ENCODE measurements at regions not wholly inside any gene's neighbourhood (a gene's known extent, or its start where the extent isn't known, plus 50 kb on each side); places are given as distances from the start of the nearest gene placed in this dataset.
"Not testable (repeated sequence)": the region's sequence is repeated elsewhere in the genome, so short reads cannot be mapped to it uniquely, and the experiment has no call there.

GRCh38 chr12:83920821-83921547 lies 991.6 kb downstream of the SLC6A15 start:
- no peak for DNase-seq

GRCh38 chr12:83919081-83919480 lies 993.5 kb downstream of the SLC6A15 start:
- no peak for DNase-seq

GRCh38 chr12:83904175-83904574 lies 1008.4 kb downstream of the SLC6A15 start:
- no peak for DNase-seq

DNA sequence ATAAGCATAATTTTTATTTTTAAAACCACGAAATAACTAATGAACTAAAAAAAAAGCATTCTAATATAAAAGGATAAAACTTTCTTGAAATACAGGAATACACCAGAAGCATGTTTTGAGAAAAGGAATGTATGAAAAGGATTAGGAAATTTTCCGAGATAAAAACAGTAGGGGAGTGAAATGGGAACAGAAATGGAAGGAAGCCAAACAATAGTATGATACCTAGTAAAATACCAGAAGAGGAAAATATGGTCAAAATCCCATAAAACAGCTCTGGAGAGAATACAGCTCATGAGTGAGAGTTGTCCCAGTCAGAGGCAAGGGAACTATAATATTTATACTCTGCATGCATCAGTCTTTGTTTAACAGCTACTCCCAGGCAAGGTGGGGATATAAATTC lies 1016.2 kb downstream of the SLC6A15 start:
- DNase-seq = no peak

- no peak for DNase-seq
These were observed 1019.5 kb downstream of the SLC6A15 start for GRCh38 chr12:83893101-83893500.

DNA sequence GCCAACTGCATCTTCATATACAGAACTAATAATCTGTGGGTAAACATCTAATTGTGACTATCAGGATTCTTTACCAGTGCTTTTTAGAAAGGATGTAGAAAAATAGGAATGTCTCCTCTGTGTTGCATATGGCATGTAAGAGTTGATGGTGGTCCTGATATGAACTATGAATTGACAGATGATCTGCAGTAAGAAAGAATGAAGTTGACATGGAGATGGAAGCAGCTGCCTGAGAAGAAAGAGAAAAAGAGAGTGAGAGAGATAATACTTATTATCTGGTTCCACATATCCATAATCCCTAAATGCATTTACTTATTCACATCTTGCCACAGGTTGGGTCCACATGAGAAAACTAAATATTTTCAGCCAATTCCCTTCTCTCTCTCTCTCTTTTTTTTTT lies 1022.9 kb downstream of the SLC6A15 start:
- no peak for DNase-seq

GRCh38 chr12:83886479-83886878 lies 1026.1 kb downstream of the SLC6A15 start:
- no peak for DNase-seq

- DNase-seq = not testable (repeated sequence)
These were observed 1041.5 kb downstream of the SLC6A15 start for GRCh38 chr12:83870921-83871599.

DNA sequence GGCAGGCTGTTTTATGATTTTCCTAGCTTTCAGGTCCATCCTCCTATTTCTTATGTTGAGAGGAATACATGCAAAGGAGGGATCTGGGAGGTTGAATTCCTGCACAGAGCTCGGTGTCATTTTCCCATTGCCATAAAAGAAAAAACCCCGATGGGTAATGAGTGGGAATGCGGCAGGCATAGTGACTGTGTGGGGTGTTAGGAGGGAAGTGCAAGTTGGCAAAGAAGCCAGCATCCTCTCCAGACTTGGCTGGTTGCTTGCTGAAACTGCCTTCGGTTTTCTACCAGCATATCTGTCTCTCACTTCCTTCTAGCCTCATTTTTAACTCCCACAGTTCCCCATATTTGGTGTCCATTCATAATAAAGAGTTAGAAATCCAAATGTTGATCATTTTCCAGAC lies 1046.1 kb downstream of the SLC6A15 start:
- no peak for DNase-seq

DNA sequence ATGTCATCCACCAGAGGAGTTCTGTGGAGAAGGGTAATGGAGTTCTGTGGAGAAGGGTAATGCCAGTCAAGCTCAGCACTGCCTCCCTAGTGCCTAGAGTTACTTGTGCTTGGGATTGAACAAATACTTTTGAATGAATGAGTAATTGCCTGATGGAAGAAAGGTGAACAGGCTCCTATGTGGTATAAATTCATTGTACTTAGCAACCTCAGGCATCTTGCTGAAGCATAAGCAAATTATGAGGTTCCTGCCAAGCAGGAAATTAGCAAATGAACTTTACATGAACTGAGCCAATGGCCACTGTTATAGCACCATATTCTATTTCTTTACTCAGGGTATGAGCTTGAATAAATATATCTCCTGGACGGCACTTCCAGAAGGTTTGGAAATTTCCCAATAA lies 1047.2 kb downstream of the SLC6A15 start:
- no peak for DNase-seq

- no peak for DNase-seq
These were observed 1048.5 kb downstream of the SLC6A15 start for GRCh38 chr12:83864054-83864453.

DNA sequence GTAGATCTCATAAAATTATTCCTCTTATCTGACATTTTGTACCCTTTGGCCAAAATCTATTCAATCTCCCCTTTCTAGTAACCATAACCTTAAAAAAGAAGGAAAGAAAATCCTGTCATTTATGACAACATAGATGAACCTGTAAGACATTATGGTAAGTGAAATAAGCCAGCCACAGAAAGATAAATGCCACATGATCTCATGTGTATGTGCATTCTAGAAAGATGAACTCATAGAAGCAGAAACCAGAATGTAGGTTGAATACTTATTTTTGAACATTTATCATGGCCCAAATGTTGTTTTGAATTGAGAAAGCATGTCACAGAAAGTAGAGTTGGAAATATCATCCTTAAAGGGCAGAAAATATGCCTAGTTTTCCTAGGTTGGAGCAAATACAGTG lies 1053.6 kb downstream of the SLC6A15 start:
- no peak for DNase-seq

GRCh38 chr12:83856803-83857202 lies 1055.8 kb downstream of the SLC6A15 start:
- no peak for DNase-seq

DNA sequence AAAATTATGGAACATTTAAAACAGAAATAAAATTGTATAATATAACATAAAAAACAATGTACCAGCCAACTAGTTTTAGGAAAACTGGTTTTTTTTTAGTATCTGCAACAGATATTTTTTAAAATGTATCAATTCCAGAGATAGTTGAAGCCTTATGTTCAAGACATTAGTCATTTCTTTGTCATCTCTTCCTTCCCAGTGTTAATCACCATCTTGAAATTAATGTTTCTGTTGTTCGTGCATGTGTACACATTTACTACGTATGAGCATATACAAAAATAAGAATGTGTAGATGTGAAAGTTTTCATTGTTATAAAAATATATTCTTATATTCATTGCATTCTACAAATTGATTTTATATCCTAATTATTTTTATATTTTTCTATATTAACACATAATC lies 1062.1 kb downstream of the SLC6A15 start:
- DNase-seq = no peak

GRCh38 chr12:83848702-83849101 lies 1063.9 kb downstream of the SLC6A15 start:
- DNase-seq = no peak

DNA sequence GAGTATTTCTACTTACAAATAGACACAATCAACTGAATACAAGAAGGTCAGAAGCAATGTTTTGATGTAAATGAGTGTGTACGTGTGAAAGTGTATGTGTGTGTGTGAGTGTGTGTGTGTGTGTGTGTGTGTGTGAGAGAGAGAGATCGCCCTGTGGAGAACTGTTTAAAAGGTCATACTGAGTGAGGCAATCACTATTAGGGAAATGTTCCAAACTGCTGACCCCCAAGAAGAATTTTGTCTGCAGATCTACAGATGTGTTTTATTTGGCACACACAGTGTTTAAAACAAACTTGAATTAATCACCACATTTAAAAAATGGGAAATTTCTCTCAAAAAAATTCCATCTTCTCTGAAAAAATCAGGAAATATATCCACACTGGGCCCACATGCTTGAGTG lies 1069.1 kb downstream of the SLC6A15 start:
- no peak for DNase-seq

GRCh38 chr12:83841620-83842019 lies 1071.0 kb downstream of the SLC6A15 start:
- no peak for DNase-seq

DNA sequence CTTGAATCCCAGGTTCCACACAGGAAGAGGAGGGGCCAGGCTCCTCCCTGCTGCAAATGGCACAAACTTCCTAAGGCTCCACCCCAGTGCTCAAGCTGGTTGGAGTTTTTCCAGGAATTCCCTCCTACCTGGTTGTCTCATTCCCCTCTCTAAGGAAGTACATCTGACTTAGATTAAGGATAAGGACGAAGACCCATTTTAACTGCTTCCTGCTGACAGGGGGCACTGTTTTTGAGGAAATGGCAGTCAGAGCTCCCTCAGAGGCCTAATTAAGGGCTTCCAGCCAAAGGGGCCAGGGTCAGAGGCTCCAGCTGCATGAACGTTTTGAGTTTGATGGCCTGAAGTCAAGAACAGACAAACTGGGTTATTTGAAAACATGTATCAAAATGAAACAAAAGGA lies 1084.7 kb downstream of the SLC6A15 start:
- DNase-seq = peak; percentile 42

- no peak for DNase-seq
These were observed 1085.4 kb downstream of the SLC6A15 start for GRCh38 chr12:83827193-83827592.

GRCh38 chr12:83826112-83826511 lies 1086.5 kb downstream of the SLC6A15 start:
- no peak for DNase-seq

GRCh38 chr12:83823386-83824045 lies 1089.1 kb downstream of the SLC6A15 start:
- no peak for DNase-seq

- DNase-seq = no peak
These were observed 1090.6 kb downstream of the SLC6A15 start for GRCh38 chr12:83821967-83822366.

- DNase-seq = no peak
These were observed 1093.7 kb downstream of the SLC6A15 start for GRCh38 chr12:83818881-83819280.

DNA sequence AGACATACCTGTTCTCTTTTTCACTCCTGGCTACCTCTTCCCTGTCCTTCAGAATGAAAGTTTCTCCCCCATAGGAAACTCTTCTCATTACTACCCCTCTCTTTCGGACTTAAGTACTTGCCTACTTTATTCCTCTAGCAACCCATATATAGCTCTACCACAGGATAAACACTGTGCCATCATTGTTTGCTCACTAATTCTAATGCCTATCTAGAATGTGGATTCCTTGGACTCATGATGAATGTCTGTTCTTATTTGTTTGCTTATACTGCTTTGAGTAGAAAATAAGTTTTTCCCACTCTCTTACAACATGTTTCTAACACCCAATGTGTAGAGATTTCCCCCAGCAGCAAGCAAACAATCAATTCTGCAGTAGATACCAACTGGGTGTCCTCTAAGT lies 1094.9 kb downstream of the SLC6A15 start:
- no peak for DNase-seq

All from skin of body (tissue), 1 donor.